Activated CD8-positive, alpha-beta memory T cell treated with anti-CD3 and anti-CD28 coated beads for 48 hours (primary cell): ENCODE measurements at regions not wholly inside any gene's neighbourhood (a gene's known extent, or its start where the extent isn't known, plus 50 kb on each side); places are given as distances from the start of the nearest gene placed in this dataset.

Experiments
- DNase-seq, 3 experiments: peaks; one replicate each; pipeline ENCODE4 v3.0.0-alpha.2; 2020; ENCODE audit warnings: low read depth in 2 of 3, low spot score in 2 of 3

- DNase-seq: no peak
Measured at GRCh38 chr2:42906557-42907411, 114.4 kb upstream of the HAAO start.

- no peak for DNase-seq
Measured at GRCh38 chr2:42906111-42906556, 113.8 kb upstream of the HAAO start.

GRCh38 chr2:42905341-42906110 is 113.1 kb upstream of the HAAO start:
- DNase-seq: no peak

GRCh38 chr2:42904576-42904876 is 112.1 kb upstream of the HAAO start:
- no peak for DNase-seq

GRCh38 chr2:42903821-42904575 is 111.6 kb upstream of the HAAO start:
- no peak for DNase-seq

GRCh38 chr2:42902939-42903709 is 110.7 kb upstream of the HAAO start:
- no peak for DNase-seq

- no peak for DNase-seq
Measured at GRCh38 chr2:42901076-42901640, 108.8 kb upstream of the HAAO start.

GRCh38 chr2:42900289-42900891 is 108.0 kb upstream of the HAAO start:
- no peak for DNase-seq

GRCh38 chr2:42897358-42897757 is 105.0 kb upstream of the HAAO start:
- DNase-seq: no peak

- no peak for DNase-seq
Measured at GRCh38 chr2:42895791-42896135, 103.4 kb upstream of the HAAO start.

GRCh38 chr2:42895134-42895790 is 102.9 kb upstream of the HAAO start:
- DNase-seq: no peak

GRCh38 chr2:42893047-42893758 is 100.8 kb upstream of the HAAO start:
- no peak for DNase-seq

- no peak for DNase-seq
Measured at GRCh38 chr2:42890791-42891355, 98.5 kb upstream of the HAAO start.

- no peak for DNase-seq
Measured at GRCh38 chr2:42888321-42889245, 96.2 kb upstream of the HAAO start.

- DNase-seq: no peak
Measured at GRCh38 chr2:42886921-42887320, 94.5 kb upstream of the HAAO start.

- no peak for DNase-seq
Measured at GRCh38 chr2:42882756-42883155, 90.4 kb upstream of the HAAO start.

- no peak for DNase-seq
Measured at GRCh38 chr2:42881732-42882131, 89.3 kb upstream of the HAAO start.
